A673 (cell line): ENCODE measurements at regions not wholly inside any gene's neighbourhood (a gene's known extent, or its start where the extent isn't known, plus 50 kb on each side); places are given as distances from the start of the nearest gene placed in this dataset.

ENCODE experiments used
- CTCF ChIP-seq: fragments of 300-800, 200-600 bp; sonication (generic); conservative IDR thresholded peaks from 2 replicates; pipeline ENCODE4 v1.5.1; 2017; ENCODE audit warnings: low read depth, mild to moderate bottlenecking, antibody characterized with exemption, low read length, moderate library complexity, mixed read lengths
- EZH2 ChIP-seq: fragments of 200-600 bp; sonication (generic); IDR thresholded peaks from 2 replicates; pipeline ENCODE4 v1.6.1; 2017; ENCODE audit warnings: borderline replicate concordance, low read depth, mild to moderate bottlenecking, mixed read lengths, antibody characterized with exemption, low read length; ENCODE audit not compliant: poor library complexity, severe bottlenecking

- TF ChIP-seq CTCF = no peak
- no peak for TF ChIP-seq EZH2
Observed at GRCh38 chr6:166687879-166688205, 60.8 kb upstream of the RPS6KA2 start.
